GM18867 (cell line): ENCODE measurements at regions not wholly inside any gene's neighbourhood (a gene's known extent, or its start where the extent isn't known, plus 50 kb on each side); places are given as distances from the start of the nearest gene placed in this dataset.

ENCODE experiments used
- ATAC-seq: cut with Tn5 transposase; IDR thresholded peaks from one replicate; pipeline ENCODE4 v1.9.1; 2021; ENCODE audit warnings: mild to moderate bottlenecking, moderate library complexity; ENCODE audit not compliant: unreplicated experiment

DNA sequence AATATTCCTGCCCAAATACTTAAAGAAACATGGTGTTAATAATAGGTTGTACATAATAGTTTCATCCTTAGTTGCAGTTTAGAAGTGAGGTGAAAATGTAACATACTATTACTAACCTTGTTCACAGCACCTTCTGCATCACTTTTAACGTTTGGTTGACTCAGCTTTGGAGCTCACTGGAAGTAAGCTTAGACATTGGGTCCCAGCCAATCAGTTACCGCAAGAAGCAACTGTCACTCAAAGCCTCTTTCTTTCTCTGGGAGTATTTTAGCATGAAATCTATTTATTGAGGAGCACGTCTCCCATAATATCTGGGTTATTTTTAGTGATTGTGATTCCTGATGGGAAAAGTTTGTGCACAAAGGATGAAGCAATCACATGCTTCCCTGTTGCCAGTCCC is 472.6 kb downstream of the SNAPC1 start:
- no peak for ATAC-seq

- ATAC-seq: no peak
Observed at GRCh38 chr14:62244221-62244620, 482.0 kb downstream of the SNAPC1 start.

DNA sequence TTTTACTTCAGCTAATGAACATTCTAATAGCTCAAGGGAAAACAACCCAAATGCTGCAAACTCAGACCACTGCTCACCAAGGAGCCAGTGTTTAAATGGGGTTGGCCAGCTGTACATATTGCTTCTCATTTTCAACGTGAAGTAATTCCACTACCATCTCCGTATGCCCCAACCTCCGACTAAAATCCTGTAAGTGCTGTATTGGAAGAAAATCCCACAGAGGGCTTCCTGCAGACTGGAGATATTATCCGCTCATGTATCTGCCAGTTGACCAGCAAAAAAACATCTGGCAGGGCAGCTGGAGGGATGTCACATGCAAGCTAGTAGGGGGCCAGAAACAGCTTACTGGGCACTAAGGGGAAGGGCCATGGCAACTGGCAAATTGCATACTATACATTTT is 485.0 kb downstream of the SNAPC1 start:
- no peak for ATAC-seq

DNA sequence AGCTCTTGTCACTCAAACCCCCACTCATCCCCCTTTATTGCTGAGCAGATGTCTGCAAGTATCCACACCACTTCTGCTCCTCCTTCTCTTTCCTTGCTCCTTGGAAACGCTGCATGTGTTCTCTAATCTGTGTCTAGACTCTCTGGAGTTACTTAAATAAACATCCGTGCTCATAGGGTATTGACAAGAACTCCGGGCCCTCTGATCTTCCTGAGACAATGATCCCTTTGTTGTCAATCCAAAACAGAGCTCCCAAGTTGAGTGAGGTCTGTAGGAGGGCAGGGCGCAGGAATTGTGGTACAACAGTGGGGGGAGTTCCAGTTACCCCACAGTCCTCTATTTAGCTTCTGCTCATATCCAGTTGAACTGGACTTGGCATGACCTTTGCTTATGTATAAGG is 489.0 kb downstream of the SNAPC1 start:
- no peak for ATAC-seq

DNA sequence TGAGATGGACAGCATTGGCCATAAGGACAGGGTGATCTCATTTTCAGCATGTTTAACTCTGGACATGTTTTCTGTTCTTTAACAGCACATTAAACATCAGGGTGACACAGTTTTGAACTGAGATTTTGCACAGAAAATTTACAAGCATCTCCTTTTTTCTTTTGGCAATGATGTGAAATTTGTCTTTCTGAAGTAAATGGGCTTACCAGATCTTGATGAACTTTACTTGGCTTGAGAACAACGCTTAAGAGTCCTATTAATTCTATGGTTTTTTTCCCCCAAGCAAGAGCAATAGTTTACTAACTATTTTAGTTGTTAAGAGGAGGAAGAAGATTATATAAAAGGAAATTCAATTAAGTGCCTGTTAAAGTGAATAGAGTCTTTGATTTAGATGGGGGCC is 491.0 kb downstream of the SNAPC1 start:
- ATAC-seq: no peak

- ATAC-seq: no peak
Observed at GRCh38 chr14:62253911-62254310, 491.7 kb downstream of the SNAPC1 start.

DNA sequence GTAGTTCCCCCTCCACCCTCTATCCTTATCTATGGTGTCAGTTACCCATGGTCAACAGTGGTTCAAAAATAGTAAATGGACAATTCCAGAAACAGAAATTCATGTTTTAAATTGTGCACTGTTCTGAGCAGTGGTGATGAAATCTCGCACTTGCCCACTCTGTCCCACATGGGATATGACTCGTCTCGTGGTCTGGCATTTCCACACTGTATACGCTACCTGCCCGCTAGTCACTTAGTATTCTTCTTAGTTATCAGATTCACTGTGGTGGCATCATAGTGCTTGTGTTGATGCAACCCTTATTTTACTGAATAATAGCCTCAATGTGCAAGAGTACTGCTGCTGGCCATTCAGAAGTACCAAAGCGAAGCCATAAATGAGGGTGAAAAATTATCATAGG is 507.0 kb downstream of the SNAPC1 start:
- ATAC-seq: no peak

GRCh38 chr14:62270236-62270635 is 508.0 kb downstream of the SNAPC1 start:
- ATAC-seq: no peak

GRCh38 chr14:62280366-62280765 is 518.1 kb downstream of the SNAPC1 start:
- no peak for ATAC-seq

DNA sequence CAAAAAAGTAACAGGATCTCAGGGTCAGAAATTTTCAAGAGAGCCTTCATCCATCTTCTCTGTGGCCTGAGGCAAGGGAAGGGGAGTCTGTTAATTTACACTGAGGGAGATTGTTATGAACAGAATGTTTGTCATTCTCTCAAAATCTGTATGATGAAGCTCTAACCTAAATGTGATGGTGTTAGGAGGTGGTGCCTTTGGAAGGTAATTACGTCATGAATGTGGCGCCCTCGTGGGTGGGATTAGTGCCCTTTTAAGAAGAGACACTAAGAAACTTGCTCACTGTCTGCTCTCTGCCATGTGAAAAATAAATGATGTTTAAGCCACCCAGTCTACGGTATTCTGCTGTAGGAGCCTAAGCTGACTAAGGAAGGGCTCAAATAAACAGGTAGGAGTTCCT is 521.6 kb downstream of the SNAPC1 start:
- no peak for ATAC-seq

GRCh38 chr14:62289471-62289870 is 527.3 kb downstream of the SNAPC1 start:
- ATAC-seq: no peak

GRCh38 chr14:62301080-62301479 is 538.9 kb downstream of the SNAPC1 start:
- ATAC-seq: no peak

DNA sequence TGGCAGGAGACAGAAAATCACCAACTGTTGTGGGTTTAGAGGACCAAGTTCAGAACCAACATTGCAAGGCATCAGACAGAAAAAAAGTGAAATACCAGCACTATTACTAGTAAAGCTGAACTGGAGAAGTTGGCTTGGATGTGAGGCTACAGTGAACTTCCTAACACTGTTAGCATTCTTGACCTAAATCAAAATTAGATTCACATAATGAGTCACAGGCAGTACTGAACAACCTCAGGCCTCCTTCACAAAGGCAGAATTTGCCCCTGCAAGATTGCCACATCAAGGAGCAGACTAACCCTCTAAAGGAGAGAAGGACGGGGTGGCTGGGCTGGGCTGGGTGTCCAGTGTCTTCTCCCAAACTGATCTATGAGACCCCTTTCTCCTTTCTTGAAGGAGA is 539.7 kb downstream of the SNAPC1 start:
- ATAC-seq: no peak

DNA sequence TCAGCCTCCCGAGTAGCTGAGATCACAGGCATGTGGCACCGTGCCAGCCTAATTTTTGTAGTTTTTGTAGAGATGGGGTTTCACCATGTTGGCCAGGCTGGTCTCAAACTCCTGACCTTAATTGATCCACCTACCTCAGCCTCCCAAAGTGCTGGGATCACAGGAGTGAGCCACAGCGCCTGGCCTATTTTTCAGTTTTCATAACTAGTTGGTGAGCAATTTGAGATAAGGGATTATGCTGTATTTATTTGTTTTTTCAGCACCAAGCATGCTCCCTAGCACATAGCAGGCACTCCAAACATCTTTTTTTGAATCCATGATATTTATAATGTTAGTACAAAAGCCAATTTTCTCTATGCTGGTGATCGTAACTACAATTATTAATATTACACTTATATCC is 541.2 kb downstream of the SNAPC1 start:
- no peak for ATAC-seq

DNA sequence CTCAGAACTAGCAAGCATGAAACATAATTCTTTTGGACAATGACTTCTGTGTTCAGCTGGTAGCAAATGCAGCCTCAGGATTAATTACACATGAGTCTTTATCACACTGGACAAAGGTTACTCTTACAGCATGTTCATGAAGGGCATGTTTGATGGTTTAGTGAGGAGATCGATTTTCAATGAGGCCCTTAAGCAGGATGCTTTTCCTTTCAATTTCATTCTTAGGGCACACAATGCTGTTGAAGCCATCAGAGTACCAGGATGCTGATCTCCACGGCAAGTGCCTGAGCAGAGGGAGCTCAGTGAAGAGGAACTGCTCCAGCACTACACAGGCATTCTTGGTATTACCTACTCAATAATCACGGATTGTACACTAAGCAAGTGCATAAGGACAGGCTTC is 542.0 kb downstream of the SNAPC1 start:
- ATAC-seq: no peak

GRCh38 chr14:62307844-62308243 is 545.6 kb downstream of the SNAPC1 start:
- no peak for ATAC-seq

DNA sequence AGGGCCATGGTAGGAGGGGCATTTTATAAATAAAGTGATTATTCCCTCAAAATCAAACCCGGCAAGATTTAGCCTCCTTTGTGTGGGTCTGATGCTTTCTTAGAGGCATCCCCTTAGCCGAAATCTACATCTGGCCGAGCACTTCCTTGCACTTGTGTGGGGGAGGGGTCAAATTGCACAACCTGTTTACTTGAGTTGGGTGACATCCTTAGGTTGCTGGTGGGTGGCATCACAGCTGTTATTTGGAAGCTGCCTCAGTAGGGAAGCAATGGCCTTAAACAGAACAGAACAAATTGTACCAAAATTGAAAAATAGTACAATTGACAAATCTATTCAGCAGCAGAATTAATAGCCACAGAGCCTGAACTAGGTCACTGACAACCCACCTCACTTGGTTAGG is 546.1 kb downstream of the SNAPC1 start:
- ATAC-seq: no peak

DNA sequence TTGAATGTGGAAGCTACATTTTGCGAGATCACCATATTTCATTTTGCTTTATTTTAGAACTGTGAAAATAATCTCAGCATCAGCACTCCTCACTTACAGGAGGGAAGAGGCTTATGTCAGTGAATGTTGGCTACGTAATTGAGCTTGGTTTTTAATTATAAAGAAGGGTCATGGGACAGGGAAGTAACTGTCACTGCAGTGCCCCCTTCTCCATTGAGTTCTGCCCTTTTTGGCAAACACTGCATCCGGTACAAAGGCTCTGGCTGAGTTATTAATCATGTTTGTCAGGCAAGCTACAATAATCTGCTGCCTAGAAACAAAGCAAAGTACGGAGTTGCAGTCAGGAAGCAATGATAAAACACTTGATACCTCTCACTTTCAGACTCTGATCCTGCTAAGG is 546.7 kb downstream of the SNAPC1 start:
- ATAC-seq: no peak

GRCh38 chr14:62313212-62313611 is 551.0 kb downstream of the SNAPC1 start:
- ATAC-seq: no peak

GRCh38 chr14:62314221-62314620 is 552.0 kb downstream of the SNAPC1 start:
- ATAC-seq: no peak

DNA sequence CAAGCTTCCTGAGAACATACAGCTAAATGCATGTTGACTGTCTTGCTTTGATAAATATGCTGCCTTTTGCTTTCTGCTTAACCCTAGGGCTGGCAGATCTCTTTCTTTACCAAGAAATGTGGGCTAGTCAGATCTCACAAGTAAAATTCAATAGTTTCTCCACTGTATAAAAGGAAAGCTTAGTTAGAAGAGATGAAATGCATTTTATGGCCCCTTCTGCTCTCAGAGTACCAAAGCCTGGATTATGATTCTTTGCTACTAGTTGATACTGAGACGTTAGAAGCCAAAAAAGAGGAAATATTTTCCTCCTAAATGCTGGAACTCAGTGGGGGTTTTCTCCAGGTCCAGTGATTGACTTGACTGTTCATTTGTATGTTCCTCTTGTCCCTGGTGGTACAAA is 552.7 kb downstream of the SNAPC1 start:
- ATAC-seq: no peak

GRCh38 chr14:62315631-62316030 is 553.4 kb downstream of the SNAPC1 start:
- no peak for ATAC-seq

GRCh38 chr14:62322216-62322615 is 560.0 kb downstream of the SNAPC1 start:
- ATAC-seq: no peak

DNA sequence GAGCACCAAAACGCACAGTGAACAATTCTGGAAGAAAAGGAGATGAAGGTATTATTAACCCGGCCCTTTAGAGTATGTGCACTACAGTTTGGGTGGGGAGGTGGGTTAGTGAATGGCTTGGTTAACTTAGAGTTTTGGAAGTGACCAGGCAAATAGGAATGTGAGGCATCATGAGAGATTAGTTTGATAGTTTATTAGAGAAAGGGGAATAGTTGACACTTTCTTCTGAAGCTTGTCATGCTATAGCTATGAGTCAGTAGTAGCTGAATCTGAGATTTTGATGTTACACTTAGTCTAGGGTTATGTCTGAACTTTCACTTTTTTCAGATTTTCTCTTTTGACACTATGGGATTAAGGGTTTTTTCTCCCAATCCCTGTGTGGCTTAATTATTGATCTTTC is 567.2 kb downstream of the SNAPC1 start:
- no peak for ATAC-seq
